Activated CD8-positive, alpha-beta memory T cell treated with anti-CD3 and anti-CD28 coated beads for 36 hours (primary cell): ENCODE measurements at regions not wholly inside any gene's neighbourhood (a gene's known extent, or its start where the extent isn't known, plus 50 kb on each side); places are given as distances from the start of the nearest gene placed in this dataset.
"Not testable (repeated sequence)": the region's sequence is repeated elsewhere in the genome, so short reads cannot be mapped to it uniquely, and the experiment has no call there.

Experiments
- CTCF ChIA-PET: fragments of 350-600 bp; sonication (Branson Sonifier 250); formaldehyde crosslinking; loops from one replicate; lab custom pipeline; 2021; ENCODE audit warnings: antibody characterized with exemption; lab: Charles Lee
- POLR2A ChIA-PET: fragments of 350-600 bp; sonication (Branson Sonifier 250); formaldehyde crosslinking; loops from one replicate; lab custom pipeline; 2021; ENCODE audit warnings: antibody characterized with exemption; lab: Charles Lee

- CTCF ChIA-PET, POLR2A ChIA-PET: not testable (repeated sequence)
Observed at GRCh38 chr2:234378958-234379357, 117.9 kb downstream of the ARL4C start.

- ChIA-PET POLR2A (no interaction called here), CTCF (no interaction called here)
Observed at GRCh38 chr2:234378440-234378839, 118.4 kb downstream of the ARL4C start.

GRCh38 chr2:234377761-234378391, 119.0 kb downstream of the ARL4C start:
- ChIA-PET CTCF (no interaction called here), POLR2A (interaction anchor here (0.7 kb wide), 1 partner anchor 131 kb away, joined by 4 read pairs; no protein-coding TSS in a partner anchor)

GRCh38 chr2:234376229-234376628, 120.7 kb downstream of the ARL4C start:
- CTCF ChIA-PET = no interaction called here
- POLR2A ChIA-PET = no interaction called here

GRCh38 chr2:234375176-234375880, 121.6 kb downstream of the ARL4C start:
- ChIA-PET POLR2A (no interaction called here), CTCF (no interaction called here)

- ChIA-PET POLR2A (no interaction called here), CTCF (no interaction called here)
Observed at GRCh38 chr2:234374736-234375135, 122.1 kb downstream of the ARL4C start.

GRCh38 chr2:234374150-234374508, 122.8 kb downstream of the ARL4C start:
- ChIA-PET CTCF (interaction anchor here (1.2 kb wide), 1 partner anchor 85 kb away, joined by 4 read pairs; no protein-coding TSS in a partner anchor), POLR2A (no interaction called here)

GRCh38 chr2:234373481-234374149, 123.3 kb downstream of the ARL4C start:
- CTCF ChIA-PET = interaction anchor here (1.2 kb wide), 1 partner anchor 85 kb away, joined by 4 read pairs; no protein-coding TSS in a partner anchor
- POLR2A ChIA-PET = no interaction called here

- ChIA-PET POLR2A (no interaction called here), CTCF (interaction anchor here (1.2 kb wide), 1 partner anchor 84 kb away, joined by 4 read pairs; no protein-coding TSS in a partner anchor)
Observed at GRCh38 chr2:234373060-234373459, 123.8 kb downstream of the ARL4C start.

GRCh38 chr2:234372506-234372905, 124.4 kb downstream of the ARL4C start:
- ChIA-PET POLR2A (no interaction called here), CTCF (no interaction called here)

- ChIA-PET POLR2A (interaction anchor here (0.5 to 1.5 kb wide), 2 partner anchors 50 to 128 kb away, joined by 3 read pairs; partner anchors contain the start of gene ARL4C), CTCF (interaction anchor here (1.2 to 1.9 kb wide), 5 partner anchors 15 to 80 kb away, joined by 3 to 5 read pairs (median 3); no protein-coding TSS in a partner anchor)
Observed at GRCh38 chr2:234368861-234369261, 128.0 kb downstream of the ARL4C start.

- CTCF ChIA-PET = no interaction called here
- POLR2A ChIA-PET = no interaction called here
Observed at GRCh38 chr2:234366891-234367290, 130.0 kb downstream of the ARL4C start.

GRCh38 chr2:234364661-234365060, 132.2 kb downstream of the ARL4C start:
- CTCF ChIA-PET = no interaction called here

GRCh38 chr2:234363647-234364294, 133.1 kb downstream of the ARL4C start:
- POLR2A ChIA-PET = no interaction called here
- CTCF ChIA-PET = no interaction called here

More at GRCh38 chr2:234364661-234365060, 132.2 kb downstream of the ARL4C start:
- POLR2A ChIA-PET = no interaction called here

- POLR2A ChIA-PET = no interaction called here
- CTCF ChIA-PET = no interaction called here
Observed at GRCh38 chr2:234363011-234363487, 133.8 kb downstream of the ARL4C start.

- POLR2A ChIA-PET, CTCF ChIA-PET: not testable (repeated sequence)
Observed at GRCh38 chr2:234360313-234360975, 136.4 kb downstream of the ARL4C start.

GRCh38 chr2:234357666-234358065, 139.2 kb downstream of the ARL4C start:
- ChIA-PET POLR2A (no interaction called here), CTCF (no interaction called here)

GRCh38 chr2:234355808-234356365, 141.0 kb downstream of the ARL4C start:
- CTCF ChIA-PET = no interaction called here
- POLR2A ChIA-PET = no interaction called here
